Endodermal cell (in vitro differentiated cells): ENCODE measurements at regions not wholly inside any gene's neighbourhood (a gene's known extent, or its start where the extent isn't known, plus 50 kb on each side); places are given as distances from the start of the nearest gene placed in this dataset.
A peak's percentile ranks its signal among the peaks of the same experiment; 100 is the strongest.

Experiments
- DNase-seq: peaks from one replicate; pipeline ENCODE4 v3.0.0-alpha.2; 2017
- H3K27ac ChIP-seq: 2 replicates; pipeline ENCODE4 v1.5.1; 2013; ENCODE audit warnings: mild to moderate bottlenecking, low read depth, low read length, moderate library complexity
- H3K27me3 ChIP-seq: 2 replicates; pipeline ENCODE4 v1.6.1; 2013; ENCODE audit warnings: mild to moderate bottlenecking, low read length, moderate library complexity; ENCODE audit not compliant: insufficient read depth, control insufficient read depth, poor library complexity, severe bottlenecking
- H3K36me3 ChIP-seq: 2 replicates; pipeline ENCODE4 v1.7.0; 2013; ENCODE audit warnings: mild to moderate bottlenecking, low read length, moderate library complexity; ENCODE audit not compliant: control insufficient read depth, insufficient read depth
- H3K4me1 ChIP-seq: one replicate; pipeline ENCODE4 v1.7.0; 2013; ENCODE audit warnings: low read length; ENCODE audit not compliant: control insufficient read depth, insufficient read depth
- H3K4me3 ChIP-seq: 2 replicates; pipeline ENCODE4 v1.5.1; 2013; ENCODE audit warnings: mild to moderate bottlenecking, low read length, moderate library complexity
- H3K9ac ChIP-seq: 2 replicates; pipeline ENCODE4 v1.6.1; 2013; ENCODE audit warnings: mild to moderate bottlenecking, low read length, moderate library complexity; ENCODE audit not compliant: poor library complexity, severe bottlenecking; ENCODE audit errors: extremely low read depth
- H3K9me3 ChIP-seq: 2 replicates; pipeline ENCODE4 v1.6.1; 2013; ENCODE audit warnings: mild to moderate bottlenecking, low read length, moderate library complexity; ENCODE audit not compliant: control insufficient read depth
- H3K27ac Mint-ChIP-seq: 2 replicates; pipeline ENCODE4 v1.8.0; 2020; ENCODE audit warnings: mixed read lengths
- H3K27me3 Mint-ChIP-seq: 2 replicates; pipeline ENCODE4 v1.8.0; 2021; ENCODE audit warnings: mild to moderate bottlenecking, mixed read lengths; ENCODE audit not compliant: insufficient read depth
- H3K36me3 Mint-ChIP-seq: 2 replicates; pipeline ENCODE4 v1.8.0; 2020; ENCODE audit warnings: low read depth, mixed read lengths
- H3K4me1 Mint-ChIP-seq: 2 replicates; pipeline ENCODE4 v1.8.0; 2020; ENCODE audit warnings: mixed read lengths
- H3K4me3 Mint-ChIP-seq: 2 replicates; pipeline ENCODE4 v1.8.0; 2020; ENCODE audit warnings: mild to moderate bottlenecking, moderate library complexity, mixed read lengths
- H3K9me3 Mint-ChIP-seq: 2 replicates; pipeline ENCODE4 v1.8.0; 2020; ENCODE audit warnings: mild to moderate bottlenecking, mixed read lengths
- whole genome bisulfite sequencing, 2 experiments: methylation state at CpG; one replicate each; pipeline versions ENCODE4 v1.1.5 to v1.1.7; 2013; ENCODE audit warnings: missing lambda C conversion rate in 2 of 2, mixed read lengths in 1 of 2; ENCODE audit not compliant: insufficient coverage in 1 of 2, insufficient read length in 1 of 2; 5-methylcytosine and 5-hydroxymethylcytosine counted together
- TF ChIP-seq, protein P1 (sequence below): fragments of 200-600 bp; sonication (generic); conservative IDR thresholded peaks from 2 replicates; pipeline ENCODE4 v1.5.0; 2021; ENCODE audit warnings: antibody characterized with exemption, mild to moderate bottlenecking

DNA sequence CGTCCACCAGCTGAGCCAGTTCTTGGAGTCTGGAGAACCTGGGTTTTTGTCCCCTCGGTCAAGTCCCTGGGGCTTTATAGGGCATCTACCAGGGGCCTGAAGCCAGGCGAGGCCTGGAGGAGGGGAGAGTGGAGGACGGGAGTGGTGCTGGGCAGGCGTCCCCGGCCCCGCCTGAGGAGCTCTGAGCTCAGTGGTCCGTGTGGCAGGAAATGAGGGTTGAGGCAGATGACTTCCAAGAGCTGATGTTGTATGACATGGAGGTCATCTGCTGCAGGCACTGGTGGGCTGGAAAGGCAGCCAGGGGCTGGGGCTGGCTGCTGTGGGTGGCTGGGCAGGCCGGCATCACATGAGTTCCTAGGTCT lies 118.5 kb upstream of the HS6ST1 start:
- no peak overlapping the region for H3K27ac Mint-ChIP-seq
- WGBS, 2 experiments, result 93 to 100% methylated on average over 2 to 9 of the region's 9 CpGs
- H3K4me1 Mint-ChIP-seq, result peaks cover 5% of the 10 kb centered on the region
- H3K4me3 Mint-ChIP-seq, result no peak overlapping the region
- Histone ChIP-seq H3K9ac (no peak overlapping the region), H3K36me3 (no peaks in the 10 kb centered on the region), H3K4me3 (no peak overlapping the region), H3K4me1 (no peaks in the 10 kb centered on the region), H3K27ac (no peak overlapping the region), H3K9me3 (peaks cover 4% of the 10 kb centered on the region), H3K27me3 (no peaks in the 10 kb centered on the region)
- no peaks in the 10 kb centered on the region for H3K9me3 Mint-ChIP-seq
- peaks cover 7% of the 10 kb centered on the region for H3K27me3 Mint-ChIP-seq
- peak; percentile 27 for DNase-seq
- no peaks in the 10 kb centered on the region for H3K36me3 Mint-ChIP-seq
- TF ChIP-seq, protein P1, sequence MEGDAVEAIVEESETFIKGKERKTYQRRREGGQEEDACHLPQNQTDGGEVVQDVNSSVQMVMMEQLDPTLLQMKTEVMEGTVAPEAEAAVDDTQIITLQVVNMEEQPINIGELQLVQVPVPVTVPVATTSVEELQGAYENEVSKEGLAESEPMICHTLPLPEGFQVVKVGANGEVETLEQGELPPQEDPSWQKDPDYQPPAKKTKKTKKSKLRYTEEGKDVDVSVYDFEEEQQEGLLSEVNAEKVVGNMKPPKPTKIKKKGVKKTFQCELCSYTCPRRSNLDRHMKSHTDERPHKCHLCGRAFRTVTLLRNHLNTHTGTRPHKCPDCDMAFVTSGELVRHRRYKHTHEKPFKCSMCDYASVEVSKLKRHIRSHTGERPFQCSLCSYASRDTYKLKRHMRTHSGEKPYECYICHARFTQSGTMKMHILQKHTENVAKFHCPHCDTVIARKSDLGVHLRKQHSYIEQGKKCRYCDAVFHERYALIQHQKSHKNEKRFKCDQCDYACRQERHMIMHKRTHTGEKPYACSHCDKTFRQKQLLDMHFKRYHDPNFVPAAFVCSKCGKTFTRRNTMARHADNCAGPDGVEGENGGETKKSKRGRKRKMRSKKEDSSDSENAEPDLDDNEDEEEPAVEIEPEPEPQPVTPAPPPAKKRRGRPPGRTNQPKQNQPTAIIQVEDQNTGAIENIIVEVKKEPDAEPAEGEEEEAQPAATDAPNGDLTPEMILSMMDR, result no peak

DNA sequence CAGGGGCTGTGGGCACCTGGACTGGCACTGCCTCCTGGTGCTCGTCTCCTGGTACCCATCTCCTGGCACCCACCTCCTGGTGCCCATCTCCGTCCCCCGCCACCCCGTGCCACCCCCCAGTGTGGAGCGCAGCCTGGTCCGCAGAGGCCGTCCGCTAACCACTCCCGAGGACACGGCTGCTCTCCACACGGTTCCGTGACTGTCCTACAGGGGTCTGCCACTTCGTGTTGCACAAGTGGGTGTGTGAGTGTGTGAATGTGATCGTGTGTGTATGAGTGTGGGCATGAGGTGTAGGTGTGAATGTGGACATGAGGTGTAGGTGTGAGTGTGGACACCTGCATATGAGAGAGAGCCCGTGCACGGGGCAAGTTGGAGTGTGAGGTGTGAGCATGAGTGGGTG lies 119.4 kb upstream of the HS6ST1 start:
- no peak for DNase-seq
- H3K36me3 ChIP-seq, result no peaks in the 10 kb centered on the region
- H3K9ac ChIP-seq, result no peak overlapping the region
- no peaks in the 10 kb centered on the region for H3K9me3 ChIP-seq
- peaks cover 7% of the 10 kb centered on the region for H3K27me3 Mint-ChIP-seq
- TF ChIP-seq, protein P1, result no peak
- peaks cover 4% of the 10 kb centered on the region for H3K4me1 ChIP-seq
- no peak overlapping the region for H3K27ac ChIP-seq
- H3K27ac Mint-ChIP-seq, result no peak overlapping the region
- H3K4me3 ChIP-seq, result no peak overlapping the region
- H3K4me1 Mint-ChIP-seq, result peaks cover 13% of the 10 kb centered on the region
- H3K4me3 Mint-ChIP-seq, result no peak overlapping the region
- H3K36me3 Mint-ChIP-seq, result no peaks in the 10 kb centered on the region
- no peaks in the 10 kb centered on the region for H3K27me3 ChIP-seq
- 95 to 96% methylated on average over 8 to 16 of the region's 16 CpGs for WGBS, 2 experiments
- H3K9me3 Mint-ChIP-seq, result no peaks in the 10 kb centered on the region

DNA sequence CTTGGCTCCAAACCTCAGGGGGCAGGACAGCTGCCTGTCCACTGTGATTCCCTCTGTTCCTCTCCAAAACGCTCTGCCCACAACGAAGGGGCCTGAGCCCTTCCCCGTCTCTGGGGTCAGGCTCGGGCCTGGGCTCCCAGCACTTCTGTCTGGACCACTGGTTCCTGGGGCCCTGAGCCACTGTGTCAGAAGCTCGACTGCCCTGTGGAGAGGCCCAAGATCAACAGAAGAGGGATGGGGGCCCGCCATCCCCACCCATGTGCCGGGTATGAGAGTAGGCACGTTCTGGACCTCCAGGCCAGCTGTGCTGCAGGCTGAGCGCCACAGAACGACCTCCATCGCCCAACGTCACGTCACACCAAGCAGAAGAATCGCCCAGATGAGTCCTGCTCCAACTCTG lies 119.9 kb upstream of the HS6ST1 start:
- H3K9me3 ChIP-seq, result no peaks in the 10 kb centered on the region
- H3K27ac ChIP-seq, result no peak overlapping the region
- TF ChIP-seq, protein P1, result no peak
- no peak overlapping the region for H3K4me3 Mint-ChIP-seq
- H3K4me3 ChIP-seq, result no peak overlapping the region
- H3K4me1 ChIP-seq, result peaks cover 4% of the 10 kb centered on the region
- 91 to 93% methylated on average over 13 to 14 of the region's 14 CpGs for WGBS, 2 experiments
- peaks cover 7% of the 10 kb centered on the region for H3K27me3 Mint-ChIP-seq
- no peaks in the 10 kb centered on the region for H3K27me3 ChIP-seq
- H3K9me3 Mint-ChIP-seq, result no peaks in the 10 kb centered on the region
- no peak overlapping the region for H3K27ac Mint-ChIP-seq
- no peaks in the 10 kb centered on the region for H3K36me3 Mint-ChIP-seq
- peaks cover 14% of the 10 kb centered on the region for H3K4me1 Mint-ChIP-seq
- H3K9ac ChIP-seq, result no peak overlapping the region
- H3K36me3 ChIP-seq, result no peaks in the 10 kb centered on the region
- peak; percentile 25 for DNase-seq
